HG02642 (cell line): ENCODE measurements at regions not wholly inside any gene's neighbourhood (a gene's known extent, or its start where the extent isn't known, plus 50 kb on each side); places are given as distances from the start of the nearest gene placed in this dataset.
"Not testable (repeated sequence)": the region's sequence is repeated elsewhere in the genome, so short reads cannot be mapped to it uniquely, and the experiment has no call there.

ENCODE experiments used
- ATAC-seq: cut with Tn5 transposase; IDR thresholded peaks from one replicate; pipeline ENCODE4 v1.9.1; 2021; ENCODE audit warnings: mild to moderate bottlenecking; ENCODE audit not compliant: unreplicated experiment, poor library complexity

GRCh38 chr4:19293080-19293479 lies 958.6 kb upstream of the SLIT2 start:
- ATAC-seq = no peak

DNA sequence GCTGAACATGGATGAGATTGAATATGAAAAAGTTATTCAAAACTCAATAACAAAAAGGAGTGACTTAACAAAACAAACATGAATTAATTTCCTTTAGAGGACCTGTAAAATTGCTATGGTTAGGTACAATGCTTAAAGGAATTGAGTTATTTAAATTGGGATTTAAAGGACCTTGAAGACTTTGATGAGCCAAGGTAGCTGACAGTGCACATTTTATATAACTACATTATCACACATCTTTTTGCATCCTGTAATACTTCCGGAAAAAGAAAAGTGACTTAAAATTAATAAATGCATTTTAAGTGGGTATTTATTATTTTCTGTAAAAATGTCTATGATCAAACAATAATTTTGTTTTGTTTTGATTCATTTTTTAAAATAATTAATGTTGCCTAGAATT lies 964.8 kb upstream of the SLIT2 start:
- ATAC-seq = no peak

DNA sequence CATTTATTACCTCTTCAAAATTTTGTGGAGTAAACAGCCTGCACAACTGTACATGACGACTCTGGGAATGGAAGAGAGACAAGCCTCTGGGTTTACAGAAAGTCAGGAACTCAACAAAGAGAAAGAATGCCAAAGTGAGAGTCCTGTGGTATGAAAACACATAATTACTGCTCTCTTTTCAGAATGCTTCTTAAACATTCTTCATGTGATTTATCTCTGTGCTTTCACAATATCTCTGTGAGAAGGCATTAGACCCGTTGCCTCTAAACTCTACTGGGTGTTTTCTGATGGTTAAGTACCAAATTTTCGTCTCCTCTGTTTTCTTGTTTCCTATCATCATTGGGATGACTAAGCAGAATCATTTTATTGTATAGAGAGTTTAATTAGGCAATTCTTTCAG lies 966.6 kb upstream of the SLIT2 start:
- ATAC-seq = no peak

DNA sequence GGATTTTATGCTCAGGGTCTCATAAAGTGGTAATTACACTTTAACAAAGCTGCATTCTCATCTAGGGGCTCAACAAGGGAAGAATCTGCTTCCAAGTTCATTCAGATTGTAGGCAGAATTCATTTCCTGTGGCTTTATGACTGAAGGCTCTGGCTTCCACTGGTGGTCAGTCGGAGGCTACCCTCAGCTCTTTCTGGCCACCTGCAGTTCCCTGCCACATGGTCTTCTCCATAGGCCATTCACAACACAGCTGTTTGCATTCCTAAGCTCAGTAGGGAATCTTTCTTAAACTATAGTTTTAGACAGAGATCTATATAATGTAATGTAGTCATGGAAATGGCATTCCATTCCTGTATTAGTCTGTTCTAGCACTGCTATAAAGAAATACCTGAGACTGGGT lies 973.0 kb upstream of the SLIT2 start:
- no peak for ATAC-seq

- ATAC-seq = no peak
Measured at GRCh38 chr4:19266566-19266965, 985.1 kb upstream of the SLIT2 start.

- no peak for ATAC-seq
Measured at GRCh38 chr4:19262467-19262866, 989.2 kb upstream of the SLIT2 start.

GRCh38 chr4:19260346-19260745 lies 991.4 kb upstream of the SLIT2 start:
- no peak for ATAC-seq

DNA sequence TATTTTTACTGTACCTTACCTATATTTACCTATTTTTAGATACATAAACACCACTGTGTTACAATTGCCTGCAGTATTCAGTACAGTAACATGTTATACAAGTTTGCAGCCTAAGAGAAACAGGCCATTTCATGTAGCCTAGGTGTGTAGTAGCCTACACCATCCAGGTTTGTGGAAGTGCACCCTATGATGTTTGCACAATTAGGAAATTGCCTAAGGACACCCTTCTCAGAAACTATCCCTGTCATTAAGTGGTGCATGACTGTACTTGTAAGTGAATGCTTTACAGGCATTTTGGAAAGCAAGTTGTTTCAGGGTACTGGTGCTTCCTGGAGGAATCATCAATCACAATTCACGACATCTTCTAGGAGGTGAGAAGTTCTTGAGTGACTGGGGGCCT lies 991.8 kb upstream of the SLIT2 start:
- no peak for ATAC-seq

GRCh38 chr4:19256823-19257222 lies 994.9 kb upstream of the SLIT2 start:
- ATAC-seq = no peak

DNA sequence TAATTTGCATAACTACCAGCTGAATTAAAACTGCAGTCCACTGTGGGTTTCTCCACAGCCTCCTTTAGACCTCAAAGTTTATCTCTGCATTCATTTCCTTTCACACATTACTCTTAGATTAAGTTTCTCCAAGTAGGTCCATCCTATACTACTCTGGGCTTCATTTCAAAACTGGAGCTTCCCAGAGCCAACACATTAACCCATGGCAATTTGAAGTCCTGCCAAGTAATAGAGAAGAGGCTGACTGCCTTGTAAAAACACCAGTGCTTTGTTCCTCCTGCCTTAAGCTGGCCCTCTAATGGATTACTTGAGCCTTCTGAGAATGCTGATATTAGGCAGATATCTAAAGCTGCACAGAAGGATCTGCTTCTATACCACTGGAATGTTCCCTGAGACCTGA lies 997.2 kb upstream of the SLIT2 start:
- no peak for ATAC-seq

GRCh38 chr4:19248023-19248422 lies 1003.7 kb upstream of the SLIT2 start:
- no peak for ATAC-seq

DNA sequence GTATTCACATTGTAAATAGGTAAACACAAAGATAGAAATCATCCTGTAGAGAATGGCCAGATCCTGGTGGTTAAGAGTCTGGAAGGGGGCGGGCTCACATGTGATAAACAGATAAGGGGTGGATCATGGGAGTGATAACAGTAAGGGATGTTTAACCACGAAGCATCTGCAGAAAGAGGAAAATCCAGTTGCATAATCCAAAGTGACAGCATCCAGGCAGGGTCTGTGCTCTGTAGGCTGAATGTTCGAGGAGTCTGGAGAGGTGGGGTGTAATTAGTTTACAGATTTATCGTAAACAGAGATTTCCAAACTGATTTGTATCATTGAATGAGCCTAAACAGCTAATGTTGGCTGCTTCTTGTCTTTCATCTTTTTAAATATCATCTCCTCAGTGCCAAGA lies 1009.8 kb upstream of the SLIT2 start:
- ATAC-seq = no peak

DNA sequence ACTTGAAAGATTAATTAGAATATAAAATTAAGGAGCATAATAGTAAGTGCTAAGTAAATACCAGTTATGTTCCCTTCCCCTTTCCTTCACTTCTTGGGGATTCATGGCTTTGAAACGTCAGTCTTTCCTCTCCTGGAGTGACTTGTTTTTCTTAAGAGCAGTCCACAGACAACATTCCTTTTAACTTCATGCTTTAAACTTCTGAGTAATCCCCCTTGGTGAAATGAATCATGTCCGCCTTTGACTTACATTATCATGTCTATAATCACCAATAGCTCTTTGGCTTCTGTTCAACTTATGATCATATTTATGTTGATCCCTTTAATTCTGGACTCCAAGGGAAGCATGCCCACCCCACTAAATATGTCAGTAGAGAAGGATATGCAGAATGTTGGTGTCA lies 1012.1 kb upstream of the SLIT2 start:
- ATAC-seq = no peak

DNA sequence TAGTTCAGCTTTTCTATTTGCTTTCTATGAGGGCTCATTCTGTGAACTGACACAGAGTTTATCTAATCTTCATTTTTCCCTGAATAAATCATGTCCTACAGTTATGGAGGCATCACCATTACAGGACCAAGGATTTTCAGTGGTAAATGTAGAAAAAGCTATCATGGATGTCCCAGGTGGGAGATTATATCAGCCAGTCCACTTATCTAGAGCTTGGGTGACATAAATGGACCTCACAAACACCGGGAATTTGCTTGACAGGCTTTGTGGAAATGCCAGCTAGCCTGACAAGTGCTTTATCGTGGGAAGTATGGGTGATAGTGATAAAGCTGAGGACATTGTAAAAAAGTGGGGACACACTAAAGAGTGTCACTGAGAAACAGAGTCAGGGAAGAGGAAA lies 1015.2 kb upstream of the SLIT2 start:
- ATAC-seq = no peak

- ATAC-seq = no peak
Measured at GRCh38 chr4:19230906-19231545, 1020.7 kb upstream of the SLIT2 start.

DNA sequence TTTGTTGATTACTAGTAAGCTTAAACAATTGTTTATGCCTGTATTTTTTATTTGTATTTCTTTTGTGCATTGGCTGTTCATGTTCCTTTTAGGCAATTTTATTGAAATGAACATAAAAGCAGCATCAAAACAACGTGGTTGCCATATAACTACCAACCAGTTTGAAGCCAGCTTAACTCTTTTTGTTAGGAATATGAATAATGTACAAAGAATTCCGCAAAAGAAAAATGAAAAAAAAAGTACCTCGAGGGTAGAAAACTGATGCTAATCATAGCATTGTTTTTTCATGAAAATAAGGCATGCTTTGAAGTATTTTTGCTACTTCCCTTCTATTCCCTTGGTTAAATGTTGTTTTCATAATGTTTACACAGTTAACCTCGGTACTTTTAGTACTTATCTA lies 1024.0 kb upstream of the SLIT2 start:
- no peak for ATAC-seq

GRCh38 chr4:19224820-19225219 lies 1026.9 kb upstream of the SLIT2 start:
- no peak for ATAC-seq

- no peak for ATAC-seq
Measured at GRCh38 chr4:19216476-19216875, 1035.2 kb upstream of the SLIT2 start.

- ATAC-seq = no peak
Measured at GRCh38 chr4:19214591-19215186, 1037.0 kb upstream of the SLIT2 start.

DNA sequence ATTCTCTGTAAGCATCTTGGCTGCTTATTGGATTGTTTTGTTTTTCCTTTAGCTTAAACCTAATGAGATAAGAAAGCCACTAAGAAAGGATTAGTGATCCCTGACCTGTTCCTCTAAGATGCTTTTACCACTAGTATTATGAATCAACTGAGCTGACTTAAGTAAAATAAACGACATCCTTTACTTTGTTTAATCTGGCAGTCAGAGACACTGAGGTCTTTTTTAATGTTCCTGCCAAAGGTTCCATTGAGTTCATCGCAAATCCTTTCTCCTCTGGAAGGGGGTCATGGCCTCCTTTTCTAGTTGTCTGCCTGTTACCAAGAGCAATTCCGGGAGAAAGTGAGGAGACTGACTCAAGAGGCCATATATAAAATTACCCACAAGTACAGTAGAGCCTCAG lies 1038.3 kb upstream of the SLIT2 start:
- no peak for ATAC-seq

DNA sequence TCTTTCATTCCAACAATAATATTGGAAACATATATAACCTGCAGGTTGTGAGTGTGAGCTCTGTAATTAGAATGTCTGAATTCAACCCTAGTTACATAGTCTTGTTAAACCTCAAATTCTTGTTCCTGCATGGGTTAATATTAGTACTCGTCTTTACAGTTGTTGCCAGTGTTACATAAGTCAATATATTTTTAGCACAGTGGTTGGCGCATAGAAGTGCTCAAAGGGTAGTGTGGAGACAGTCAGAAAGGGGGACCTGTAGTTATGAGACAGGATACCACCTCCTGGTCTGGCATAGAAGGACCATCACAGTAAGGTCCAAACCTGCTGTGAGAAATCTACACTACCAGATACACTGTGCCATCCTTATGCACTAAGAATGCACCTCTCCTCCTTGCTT lies 1045.9 kb upstream of the SLIT2 start:
- no peak for ATAC-seq

DNA sequence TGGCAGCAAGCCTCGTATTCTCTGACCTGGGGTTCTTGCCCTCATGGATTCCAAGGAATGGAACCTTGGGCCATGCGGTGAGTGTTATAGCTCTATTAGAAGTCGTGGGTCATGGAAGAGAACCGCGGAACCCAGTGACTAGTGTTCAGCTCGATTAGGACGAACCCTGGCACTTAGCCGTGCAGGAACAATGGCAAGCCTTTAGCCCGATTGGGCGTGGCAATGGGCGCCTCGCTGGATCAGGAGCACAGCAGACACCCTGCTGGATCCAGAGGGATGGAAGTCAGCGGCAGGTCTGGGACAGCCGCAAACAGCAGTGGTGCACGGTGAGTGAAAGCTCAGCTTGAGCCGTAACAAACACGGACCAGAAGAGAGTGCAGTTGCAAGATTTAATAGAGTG lies 1053.9 kb upstream of the SLIT2 start:
- not testable (repeated sequence) for ATAC-seq

DNA sequence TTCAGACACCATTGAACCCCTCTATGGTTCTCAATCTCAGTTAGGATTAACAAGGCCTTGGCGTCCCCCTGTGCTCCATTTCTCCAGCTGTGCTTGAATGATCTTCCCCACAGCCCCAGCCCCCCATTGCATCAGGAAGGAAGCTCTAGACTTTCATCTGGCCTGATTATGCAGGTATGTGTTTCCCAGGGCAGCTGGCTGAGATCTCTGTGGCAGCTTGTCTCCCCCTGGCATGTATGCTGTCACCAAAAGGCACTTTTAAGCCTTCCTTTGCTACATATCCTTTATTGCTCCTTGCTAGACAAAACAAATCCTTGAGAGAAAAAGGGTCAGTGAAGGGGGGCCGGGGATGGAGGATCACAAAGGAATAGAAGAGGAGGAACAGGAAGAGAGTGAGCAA lies 1056.0 kb upstream of the SLIT2 start:
- ATAC-seq = no peak
